ENCODE measurements at regions not wholly inside any gene's neighbourhood (a gene's known extent, or its start where the extent isn't known, plus 50 kb on each side); places are given as distances from the start of the nearest gene placed in this dataset.

- no peaks in the 10 kb centered on the region for H3K36me3 ChIP-seq (ENCODE audit: control insufficient read depth, insufficient read depth, low read length)
- H3K4me3 ChIP-seq (ENCODE audit: low read length) = no peak overlapping the region
- peaks cover 7% of the 10 kb centered on the region for H3K4me1 ChIP-seq (ENCODE audit: control insufficient read depth, insufficient read depth, low read length)
- H3K9me3 ChIP-seq (ENCODE audit: control insufficient read depth, low read depth, low read length) = no peaks in the 10 kb centered on the region
- no peak overlapping the region for H3K27ac ChIP-seq (ENCODE audit: low read length)
- peak; percentile 16 to 68 for DNase-seq
- WGBS (ENCODE audit: insufficient coverage, low lambda C conversion rate) = 67% methylated on average over 2 of the region's 8 CpGs
- H3K27me3 ChIP-seq (ENCODE audit: control insufficient read depth, insufficient read depth, low read length) = no peaks in the 10 kb centered on the region
Measured at GRCh38 chr11:100557830-100558611, 129.1 kb upstream of the ARHGAP42 start.

- Histone ChIP-seq H3K9me3 (ENCODE audit: control insufficient read depth, low read depth, low read length) (no peaks in the 10 kb centered on the region), H3K27me3 (ENCODE audit: control insufficient read depth, insufficient read depth, low read length) (no peaks in the 10 kb centered on the region), H3K27ac (ENCODE audit: low read length) (no peak overlapping the region), H3K4me3 (ENCODE audit: low read length) (no peak overlapping the region), H3K4me1 (ENCODE audit: control insufficient read depth, insufficient read depth, low read length) (peaks cover 7% of the 10 kb centered on the region), H3K36me3 (ENCODE audit: control insufficient read depth, insufficient read depth, low read length) (no peaks in the 10 kb centered on the region)
- WGBS (ENCODE audit: insufficient coverage, low lambda C conversion rate) = 100% methylated on average over 3 of the region's 3 CpGs
- no peak for DNase-seq
Measured at GRCh38 chr11:100560606-100561005, 126.5 kb upstream of the ARHGAP42 start.

GRCh38 chr11:100561323-100561722, 125.8 kb upstream of the ARHGAP42 start:
- no peak overlapping the region for H3K4me3 ChIP-seq (ENCODE audit: low read length)
- peaks cover 7% of the 10 kb centered on the region for H3K4me1 ChIP-seq (ENCODE audit: control insufficient read depth, insufficient read depth, low read length)
- no peaks in the 10 kb centered on the region for H3K27me3 ChIP-seq (ENCODE audit: control insufficient read depth, insufficient read depth, low read length)
- H3K9me3 ChIP-seq (ENCODE audit: control insufficient read depth, low read depth, low read length) = no peaks in the 10 kb centered on the region
- DNase-seq = no peak
- no peak overlapping the region for H3K27ac ChIP-seq (ENCODE audit: low read length)
- 0% methylated on average over 1 of the region's 1 CpG for WGBS (ENCODE audit: insufficient coverage, low lambda C conversion rate)
- no peaks in the 10 kb centered on the region for H3K36me3 ChIP-seq (ENCODE audit: control insufficient read depth, insufficient read depth, low read length)

- Histone ChIP-seq H3K4me3 (ENCODE audit: low read length) (no peak overlapping the region), H3K4me1 (ENCODE audit: control insufficient read depth, insufficient read depth, low read length) (peaks cover 7% of the 10 kb centered on the region), H3K27me3 (ENCODE audit: control insufficient read depth, insufficient read depth, low read length) (no peaks in the 10 kb centered on the region), H3K27ac (ENCODE audit: low read length) (no peak overlapping the region), H3K9me3 (ENCODE audit: control insufficient read depth, low read depth, low read length) (no peaks in the 10 kb centered on the region), H3K36me3 (ENCODE audit: control insufficient read depth, insufficient read depth, low read length) (no peaks in the 10 kb centered on the region)
- DNase-seq = no peak
- 80% methylated on average over 1 of the region's 2 CpGs for WGBS (ENCODE audit: insufficient coverage, low lambda C conversion rate)
Measured at GRCh38 chr11:100562128-100562527, 125.0 kb upstream of the ARHGAP42 start.

GRCh38 chr11:100563541-100564280, 123.4 kb upstream of the ARHGAP42 start:
- 84% methylated on average over 3 of the region's 8 CpGs for WGBS (ENCODE audit: insufficient coverage, low lambda C conversion rate)
- DNase-seq = no peak
- H3K27me3 ChIP-seq (ENCODE audit: control insufficient read depth, insufficient read depth, low read length) = no peaks in the 10 kb centered on the region
- H3K9me3 ChIP-seq (ENCODE audit: control insufficient read depth, low read depth, low read length) = no peaks in the 10 kb centered on the region
- no peak overlapping the region for H3K27ac ChIP-seq (ENCODE audit: low read length)
- no peak overlapping the region for H3K4me3 ChIP-seq (ENCODE audit: low read length)
- H3K36me3 ChIP-seq (ENCODE audit: control insufficient read depth, insufficient read depth, low read length) = no peaks in the 10 kb centered on the region
- H3K4me1 ChIP-seq (ENCODE audit: control insufficient read depth, insufficient read depth, low read length) = peaks cover 4% of the 10 kb centered on the region

GRCh38 chr11:100573911-100574513, 113.1 kb upstream of the ARHGAP42 start:
- H3K9me3 ChIP-seq (ENCODE audit: control insufficient read depth, low read depth, low read length) = no peaks in the 10 kb centered on the region
- no peaks in the 10 kb centered on the region for H3K27me3 ChIP-seq (ENCODE audit: control insufficient read depth, insufficient read depth, low read length)
- no peak overlapping the region for H3K4me3 ChIP-seq (ENCODE audit: low read length)
- H3K36me3 ChIP-seq (ENCODE audit: control insufficient read depth, insufficient read depth, low read length) = no peaks in the 10 kb centered on the region
- no peaks in the 10 kb centered on the region for H3K4me1 ChIP-seq (ENCODE audit: control insufficient read depth, insufficient read depth, low read length)
- no peak for DNase-seq
- WGBS (ENCODE audit: insufficient coverage, low lambda C conversion rate) = 100% methylated on average over 1 of the region's 4 CpGs
- no peak overlapping the region for H3K27ac ChIP-seq (ENCODE audit: low read length)

- no peaks in the 10 kb centered on the region for H3K36me3 ChIP-seq (ENCODE audit: control insufficient read depth, insufficient read depth, low read length)
- no CpG with 5 or more reads among the region's 1 CpG for WGBS (ENCODE audit: insufficient coverage, low lambda C conversion rate)
- H3K4me3 ChIP-seq (ENCODE audit: low read length) = no peak overlapping the region
- no peak overlapping the region for H3K27ac ChIP-seq (ENCODE audit: low read length)
- H3K4me1 ChIP-seq (ENCODE audit: control insufficient read depth, insufficient read depth, low read length) = no peaks in the 10 kb centered on the region
- H3K9me3 ChIP-seq (ENCODE audit: control insufficient read depth, low read depth, low read length) = no peaks in the 10 kb centered on the region
- DNase-seq = no peak
- H3K27me3 ChIP-seq (ENCODE audit: control insufficient read depth, insufficient read depth, low read length) = no peaks in the 10 kb centered on the region
Measured at GRCh38 chr11:100574894-100575769, 112.0 kb upstream of the ARHGAP42 start.

- H3K36me3 ChIP-seq (ENCODE audit: control insufficient read depth, insufficient read depth, low read length) = no peaks in the 10 kb centered on the region
- no peak overlapping the region for H3K4me3 ChIP-seq (ENCODE audit: low read length)
- H3K9me3 ChIP-seq (ENCODE audit: control insufficient read depth, low read depth, low read length) = no peaks in the 10 kb centered on the region
- no peak overlapping the region for H3K27ac ChIP-seq (ENCODE audit: low read length)
- DNase-seq = peak; percentile 31 to 42
- H3K4me1 ChIP-seq (ENCODE audit: control insufficient read depth, insufficient read depth, low read length) = no peaks in the 10 kb centered on the region
- no peaks in the 10 kb centered on the region for H3K27me3 ChIP-seq (ENCODE audit: control insufficient read depth, insufficient read depth, low read length)
- no CpG with 5 or more reads among the region's 4 CpGs for WGBS (ENCODE audit: insufficient coverage, low lambda C conversion rate)
Measured at GRCh38 chr11:100575860-100576717, 111.0 kb upstream of the ARHGAP42 start.

- Histone ChIP-seq H3K4me1 (ENCODE audit: control insufficient read depth, insufficient read depth, low read length) (no peaks in the 10 kb centered on the region), H3K9me3 (ENCODE audit: control insufficient read depth, low read depth, low read length) (no peaks in the 10 kb centered on the region), H3K36me3 (ENCODE audit: control insufficient read depth, insufficient read depth, low read length) (no peaks in the 10 kb centered on the region), H3K27me3 (ENCODE audit: control insufficient read depth, insufficient read depth, low read length) (no peaks in the 10 kb centered on the region), H3K27ac (ENCODE audit: low read length) (no peak overlapping the region), H3K4me3 (ENCODE audit: low read length) (no peak overlapping the region)
- no peak for DNase-seq
- 94% methylated on average over 2 of the region's 3 CpGs for WGBS (ENCODE audit: insufficient coverage, low lambda C conversion rate)
Measured at GRCh38 chr11:100576718-100577021, 110.4 kb upstream of the ARHGAP42 start.

Data from large intestine (tissue), 3 donors.